ENCODE measurements at regions not wholly inside any gene's neighbourhood (a gene's known extent, or its start where the extent isn't known, plus 50 kb on each side); places are given as distances from the start of the nearest gene placed in this dataset.
"Not testable (repeated sequence)": the region's sequence is repeated elsewhere in the genome, so short reads cannot be mapped to it uniquely, and the experiment has no call there.

GRCh38 chr20:48490341-48490740, 337.5 kb downstream of the PREX1 start:
- not testable (repeated sequence) for DNase-seq

GRCh38 chr20:48489656-48490055, 338.1 kb downstream of the PREX1 start:
- DNase-seq: peak; percentile 44 to 76

GRCh38 chr20:48489046-48489463, 338.7 kb downstream of the PREX1 start:
- no peak for DNase-seq

GRCh38 chr20:48488334-48489034, 339.3 kb downstream of the PREX1 start:
- not testable (repeated sequence) for DNase-seq

- DNase-seq: no peak
Observed at GRCh38 chr20:48486065-48486464, 341.7 kb downstream of the PREX1 start.

- not testable (repeated sequence) for DNase-seq
Observed at GRCh38 chr20:48485153-48485552, 342.6 kb downstream of the PREX1 start.

GRCh38 chr20:48483334-48484066, 344.3 kb downstream of the PREX1 start:
- no peak for DNase-seq

- DNase-seq: no peak
Observed at GRCh38 chr20:48482790-48483189, 345.0 kb downstream of the PREX1 start.

GRCh38 chr20:48480216-48480772, 347.5 kb downstream of the PREX1 start:
- no peak for DNase-seq

- DNase-seq: peak in 1 of 2 experiments; percentile 15
Observed at GRCh38 chr20:48478806-48479585, 348.8 kb downstream of the PREX1 start.

- no peak for DNase-seq
Observed at GRCh38 chr20:48478370-48478769, 349.4 kb downstream of the PREX1 start.

GRCh38 chr20:48476854-48477253, 350.9 kb downstream of the PREX1 start:
- DNase-seq: no peak

- DNase-seq: no peak
Observed at GRCh38 chr20:48474022-48474421, 353.8 kb downstream of the PREX1 start.

GRCh38 chr20:48471759-48472408, 355.9 kb downstream of the PREX1 start:
- DNase-seq: no peak

GRCh38 chr20:48471176-48471575, 356.6 kb downstream of the PREX1 start:
- no peak for DNase-seq

GRCh38 chr20:48470141-48470540, 357.7 kb downstream of the PREX1 start:
- DNase-seq: no peak

- no peak for DNase-seq
Observed at GRCh38 chr20:48469026-48469425, 358.8 kb downstream of the PREX1 start.

GRCh38 chr20:48468571-48468970, 359.2 kb downstream of the PREX1 start:
- no peak for DNase-seq

- DNase-seq: peak; percentile 12 to 24
Observed at GRCh38 chr20:48467622-48468021, 360.2 kb downstream of the PREX1 start.

- no peak for DNase-seq
Observed at GRCh38 chr20:48465271-48465670, 362.5 kb downstream of the PREX1 start.

GRCh38 chr20:48463916-48464315, 363.9 kb downstream of the PREX1 start:
- no peak for DNase-seq

GRCh38 chr20:48463096-48463720, 364.6 kb downstream of the PREX1 start:
- DNase-seq: no peak

Measured in NCI-H524 (cell line).